HepG2 (cell line): ENCODE measurements at regions not wholly inside any gene's neighbourhood (a gene's known extent, or its start where the extent isn't known, plus 50 kb on each side); places are given as distances from the start of the nearest gene placed in this dataset.

Source experiments
- ATAC-seq: fragments of 200-7000 bp; cut with Tn5 transposase; 3 replicates; pipeline ENCODE4 v1.9.1; 2020; ENCODE audit warnings: mild to moderate bottlenecking, moderate library complexity
- BruUV-seq: library from RNA; stranded (reverse); fragments of 400-500 nt; replicated peaks from 2 replicates; lab custom pipeline; 2021; lab: Mats Ljungman, UMichigan
- CTCF ChIA-PET: fragments of 300-600 bp; formaldehyde crosslinking; extraction: SDS; loops from one replicate; lab custom pipeline; 2021; ENCODE audit warnings: low total read pairs, inconsistent platforms, low intra/inter-chr PET ratio; lab: Yijun Ruan, JAX
- POLR2A ChIA-PET: fragments of 350-600 bp; sonication (Branson Sonifier 250); formaldehyde crosslinking; loops from one replicate; lab custom pipeline; 2020; ENCODE audit warnings: antibody characterized with exemption, inconsistent platforms; lab: Yijun Ruan, JAX
- DNase-seq: peaks from one replicate; pipeline ENCODE4 v3.0.0-alpha.2; 2015; ENCODE audit warnings: low spot score
- FAIRE-seq: peaks from 3 replicates; lab custom pipeline; 2011; peaks lifted over from hg19 to GRCh38; lab: Jason Lieb, UNC
- H2AFZ ChIP-seq: one replicate; pipeline ENCODE4 v1.6.1; 2011; ENCODE audit warnings: low read length, inconsistent platforms
- H3K27ac ChIP-seq: fragments of 300-600 bp; 3 replicates; pipeline ENCODE4 v1.8.0; 2011; ENCODE audit warnings: mixed run types, mild to moderate bottlenecking, mixed read lengths, low read length, inconsistent platforms; ENCODE audit not compliant: insufficient read depth; ENCODE audit errors: extremely low read length
- H3K27me3 ChIP-seq, 2 experiments: fragments of 200-600 bp in 1 of 2; 2 replicates in 1 of 2; 3 replicates in 1 of 2; pipeline versions ENCODE4 v1.6.0 to v1.8.0; 2011; ENCODE audit warnings: low read length in 2 of 2, mild to moderate bottlenecking in 2 of 2, moderate library complexity in 2 of 2, inconsistent platforms in 1 of 2; ENCODE audit not compliant: insufficient read depth in 2 of 2, control insufficient read depth in 1 of 2
- H3K36me3 ChIP-seq, 2 experiments: fragments of 200-600 bp in 1 of 2; replicated peaks in 1 of 2; 2 replicates in 1 of 2; 3 replicates in 1 of 2; pipeline versions ENCODE4 v1.5.1 to v1.8.0; 2011; ENCODE audit warnings: low read length in 2 of 2, inconsistent platforms in 1 of 2; ENCODE audit not compliant: insufficient read depth in 2 of 2, control insufficient read depth in 1 of 2
- H3K4me1 ChIP-seq: 2 replicates; pipeline ENCODE4 v1.5.1; 2012; ENCODE audit warnings: low read length, inconsistent platforms; ENCODE audit not compliant: insufficient read depth
- H3K4me2 ChIP-seq: 2 replicates; pipeline ENCODE4 v1.6.0; 2011; ENCODE audit warnings: low read depth, low read length, inconsistent platforms
- H3K4me3 ChIP-seq, 3 experiments: fragments of 200-600 bp in 1 of 3; sonication (generic), shearing (Covaris generic) in 1 of 3; replicated peaks in 1 of 3; 2 replicates each; pipeline ENCODE4 v1.5.1; 2011 to 2016; ENCODE audit warnings: low read length in 3 of 3, inconsistent platforms in 2 of 3, low read depth in 2 of 3, mild to moderate bottlenecking in 2 of 3, control low read depth in 1 of 3, mixed read lengths in 1 of 3; ENCODE audit not compliant: insufficient read depth in 1 of 3
- H3K79me2 ChIP-seq: one replicate; pipeline ENCODE4 v1.6.1; 2011; ENCODE audit warnings: low read length, inconsistent platforms; ENCODE audit not compliant: insufficient read depth
- H3K9ac ChIP-seq: 2 replicates; pipeline ENCODE4 v1.6.0; 2011; ENCODE audit warnings: mild to moderate bottlenecking, low read depth, low read length, inconsistent platforms; ENCODE audit not compliant: insufficient read depth
- H3K9me3 ChIP-seq: 2 replicates; pipeline ENCODE4 v1.5.1; 2012; ENCODE audit warnings: mild to moderate bottlenecking, low read length
- H4K20me1 ChIP-seq: 2 replicates; pipeline ENCODE4 v1.6.0; 2011; ENCODE audit warnings: inconsistent platforms, mild to moderate bottlenecking, low read length, moderate library complexity; ENCODE audit not compliant: insufficient read depth
- ARNTL ChIP-seq: sonication (generic); formaldehyde crosslinking; IDR thresholded peaks from 2 replicates; pipeline ENCODE4 v1.4.0; 2020; ENCODE audit warnings: mild to moderate bottlenecking, missing genetic modification reagents
- ATF5 ChIP-seq: sonication (generic); formaldehyde crosslinking; IDR thresholded peaks from 2 replicates; pipeline ENCODE4 v1.4.0; 2020; ENCODE audit warnings: mild to moderate bottlenecking, low read depth, missing genetic modification reagents
- CHD2 ChIP-seq: IDR thresholded peaks from 2 replicates; pipeline ENCODE4 v1.6.1; 2011; ENCODE audit warnings: low read depth, low read length, improper control_type of control experiment
- FOXK1 ChIP-seq: sonication (generic); formaldehyde crosslinking; IDR thresholded peaks from 2 replicates; pipeline ENCODE4 v1.4.0; 2020; ENCODE audit warnings: low read depth, missing genetic modification reagents, borderline replicate concordance
- LRRFIP1 ChIP-seq: sonication (generic); formaldehyde crosslinking; conservative IDR thresholded peaks from 2 replicates; pipeline ENCODE4 v1.4.0; 2020; ENCODE audit warnings: missing genetic modification reagents
- THAP9 ChIP-seq: sonication (generic); formaldehyde crosslinking; IDR thresholded peaks from 2 replicates; pipeline ENCODE4; 2020; ENCODE audit warnings: missing genetic modification reagents, mild to moderate bottlenecking, borderline replicate concordance
- TRIM22 ChIP-seq: fragments of 450-650 bp; IDR thresholded peaks from 2 replicates; pipeline ENCODE4 v1.6.1; 2017
- ZBTB7A ChIP-seq: sonication (generic); formaldehyde crosslinking; IDR thresholded peaks from 2 replicates; pipeline ENCODE4 v1.8.0; 2022; ENCODE audit warnings: mild to moderate bottlenecking, missing genetic modification reagents
- ZFP62 ChIP-seq: sonication (generic); formaldehyde crosslinking; IDR thresholded peaks from 2 replicates; pipeline ENCODE4 v1.4.0; 2020; ENCODE audit warnings: missing genetic modification reagents
- ZNF205 ChIP-seq: IDR thresholded peaks from 2 replicates; pipeline ENCODE4 v1.6.1; 2018; ENCODE audit warnings: missing biosample characterization, missing genetic modification reagents
- ZNF503 ChIP-seq: sonication (generic); formaldehyde crosslinking; IDR thresholded peaks from 2 replicates; pipeline ENCODE4 v1.4.0; 2020; ENCODE audit warnings: missing genetic modification reagents
- ZNF547 ChIP-seq: sonication (generic); formaldehyde crosslinking; IDR thresholded peaks from 2 replicates; pipeline ENCODE4 v1.5.1; 2020; ENCODE audit warnings: mild to moderate bottlenecking, missing genetic modification reagents
- ZNF598 ChIP-seq: sonication (generic); formaldehyde crosslinking; IDR thresholded peaks from 2 replicates; pipeline ENCODE4 v1.5.1; 2020; ENCODE audit warnings: mild to moderate bottlenecking, missing genetic modification reagents, borderline replicate concordance
- ZNF724P ChIP-seq: sonication (generic); formaldehyde crosslinking; IDR thresholded peaks from 2 replicates; pipeline ENCODE4 v1.8.0; 2022; ENCODE audit warnings: missing genetic modification reagents, borderline replicate concordance
- ZSCAN30 ChIP-seq: sonication (generic); formaldehyde crosslinking; IDR thresholded peaks from 2 replicates; pipeline ENCODE4 v1.5.0; 2020; ENCODE audit warnings: mild to moderate bottlenecking, missing genetic modification reagents
- WGBS: methylation state at CpG from one replicate; pipeline ENCODE4 v1.1.6; 2017; ENCODE audit warnings: low lambda C conversion rate; 5-methylcytosine and 5-hydroxymethylcytosine counted together
- in situ Hi-C: cut with HindIII; loops from 2 replicates; pipeline ENCODE4 v1.10.0; 2017; ENCODE audit warnings: low pct_unique_long_range_greater_than_20kb; ENCODE audit not compliant: extremely low pct_ligation_motif_present
- intact Hi-C: fragments of 100-400 bp; cut with micrococcal nuclease; formaldehyde crosslinking; loops from one replicate; pipeline ENCODE4 v1.10.0; 2022; ENCODE audit not compliant: unreplicated experiment

- Histone ChIP-seq H3K36me3 (no peaks in the 10 kb centered on the region), H3K4me2 (no peak overlapping the region), H3K4me3 (no peak overlapping the region), H2AFZ (no peak overlapping the region), H3K9me3 (no peaks in the 10 kb centered on the region), H3K79me2 (no peaks in the 10 kb centered on the region), H3K27ac (no peak overlapping the region), H3K27me3 (no peaks in the 10 kb centered on the region; a peak in 2 of 5 replicates), H3K4me1 (no peaks in the 10 kb centered on the region), H4K20me1 (no peaks in the 10 kb centered on the region), H3K9ac (no peak overlapping the region)
- CTCF ChIA-PET: no interaction called here
- BruUV-seq: no TSS peak
- POLR2A ChIA-PET: no interaction called here
- DNase-seq: no peak
- WGBS: 23% methylated on average over 6 of the region's 6 CpGs
- TF ChIP-seq ZSCAN30 (CRISPR knock-in tag) (no peak), ZNF547 (CRISPR knock-in tag) (no peak), ARNTL (CRISPR knock-in tag) (no peak), THAP9 (CRISPR knock-in tag) (no peak), TRIM22 (no peak), LRRFIP1 (CRISPR knock-in tag) (no peak), ZNF503 (CRISPR knock-in tag) (no peak), ZNF724P (CRISPR knock-in tag) (no peak), ATF5 (CRISPR knock-in tag) (no peak), FOXK1 (CRISPR knock-in tag) (no peak), ZNF205 (no peak), ZFP62 (CRISPR knock-in tag) (no peak), CHD2 (no peak), ZNF598 (CRISPR knock-in tag) (no peak), ZBTB7A (CRISPR knock-in tag) (no peak)
- intact Hi-C loops (no loop called here), in situ Hi-C loops (no loop called here)
- ATAC-seq: no peak
- no peak for FAIRE-seq
Measured at GRCh38 chr1:181906631-181907030, 154.9 kb downstream of the ZNF648 start.
